ENCODE measurements at regions not wholly inside any gene's neighbourhood (a gene's known extent, or its start where the extent isn't known, plus 50 kb on each side); places are given as distances from the start of the nearest gene placed in this dataset.

DNA sequence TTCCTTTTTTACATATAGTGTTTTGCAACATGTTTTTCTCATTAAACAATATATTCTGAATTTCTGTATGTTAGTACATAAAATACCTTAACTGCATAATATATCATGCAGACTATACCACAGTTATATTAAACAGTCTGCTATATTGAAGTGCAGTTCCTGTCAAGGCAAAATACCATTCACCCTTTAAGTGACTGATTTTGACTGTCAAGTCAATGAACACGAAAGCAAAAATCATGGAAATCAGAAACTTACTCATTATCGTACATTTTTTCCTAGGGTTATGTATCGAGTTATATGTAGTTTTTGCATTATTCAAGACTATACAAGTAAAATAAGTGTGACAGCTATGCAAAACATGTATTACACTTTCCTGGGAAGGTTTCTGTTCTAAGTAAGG lies 361.6 kb upstream of the MAP2 start:
- ATAC-seq (ENCODE audit: low read depth) (no peak), DNase-seq (no peak)
- H3K27ac Mint-ChIP-seq = no peak overlapping the region
- no peaks in the 10 kb centered on the region for H3K27me3 Mint-ChIP-seq
- H3K4me3 Mint-ChIP-seq = no peak overlapping the region
- POLR2A ChIA-PET = no interaction called here
- TF ChIP-seq, protein P1, sequence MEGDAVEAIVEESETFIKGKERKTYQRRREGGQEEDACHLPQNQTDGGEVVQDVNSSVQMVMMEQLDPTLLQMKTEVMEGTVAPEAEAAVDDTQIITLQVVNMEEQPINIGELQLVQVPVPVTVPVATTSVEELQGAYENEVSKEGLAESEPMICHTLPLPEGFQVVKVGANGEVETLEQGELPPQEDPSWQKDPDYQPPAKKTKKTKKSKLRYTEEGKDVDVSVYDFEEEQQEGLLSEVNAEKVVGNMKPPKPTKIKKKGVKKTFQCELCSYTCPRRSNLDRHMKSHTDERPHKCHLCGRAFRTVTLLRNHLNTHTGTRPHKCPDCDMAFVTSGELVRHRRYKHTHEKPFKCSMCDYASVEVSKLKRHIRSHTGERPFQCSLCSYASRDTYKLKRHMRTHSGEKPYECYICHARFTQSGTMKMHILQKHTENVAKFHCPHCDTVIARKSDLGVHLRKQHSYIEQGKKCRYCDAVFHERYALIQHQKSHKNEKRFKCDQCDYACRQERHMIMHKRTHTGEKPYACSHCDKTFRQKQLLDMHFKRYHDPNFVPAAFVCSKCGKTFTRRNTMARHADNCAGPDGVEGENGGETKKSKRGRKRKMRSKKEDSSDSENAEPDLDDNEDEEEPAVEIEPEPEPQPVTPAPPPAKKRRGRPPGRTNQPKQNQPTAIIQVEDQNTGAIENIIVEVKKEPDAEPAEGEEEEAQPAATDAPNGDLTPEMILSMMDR (IDR thresholded peaks at IDR 0.05) = no peak
- TF ChIP-seq EZH2 (IDR thresholded peaks at IDR 0.05; ENCODE audit: borderline replicate concordance, insufficient read depth, low read depth, low read length, poor library complexity, severe bottlenecking) = no peak
- Histone ChIP-seq H3K36me3 (replicated peaks in 1 of 2; ENCODE audit: control extremely low read depth in 1 of 2, control insufficient read depth in 1 of 2, extremely low read depth in 1 of 2, insufficient read depth in 2 of 2, low read length in 1 of 2) (no peaks in the 10 kb centered on the region), H3K9ac (ENCODE audit: low read length) (no peak overlapping the region), H3K4me2 (replicated peaks; ENCODE audit: low read depth, low read length, poor library complexity, severe bottlenecking) (no peak overlapping the region), H3K79me2 (ENCODE audit: control insufficient read depth, insufficient read depth, low read length) (no peaks in the 10 kb centered on the region), H3K27me3 (replicated peaks in 1 of 4; ENCODE audit: control extremely low read depth in 1 of 4, control insufficient read depth in 3 of 4, insufficient read depth in 4 of 4, low read length in 3 of 4) (no peaks in the 10 kb centered on the region), H2AFZ (ENCODE audit: insufficient read depth, low read depth, low read length, poor library complexity, severe bottlenecking) (no peak overlapping the region), H3K27ac (ENCODE audit: low read length in 2 of 2) (no peak overlapping the region), H3K4me3 (ENCODE audit: control extremely low read depth in 1 of 5, extremely low read depth in 1 of 5, insufficient read depth in 1 of 5, low read depth in 2 of 5, low read length in 4 of 5) (no peak overlapping the region), H3K4me1 (ENCODE audit: control insufficient read depth in 2 of 2, insufficient read depth in 2 of 2, low read length in 2 of 2) (no peaks in the 10 kb centered on the region), H3K9me3 (ENCODE audit: control extremely low read depth in 1 of 3, control insufficient read depth in 2 of 3, insufficient read depth in 1 of 3, low read length in 2 of 3) (peaks cover 0 to 4% (median 0%) of the 10 kb centered on the region in 3 donors), H4K20me1 (ENCODE audit: control insufficient read depth, insufficient read depth, low read length, poor library complexity, severe bottlenecking) (no peaks in the 10 kb centered on the region)
- no CpG with 5 or more reads among the region's 3 CpGs for WGBS (ENCODE audit: insufficient coverage)
- H3K9me3 Mint-ChIP-seq (ENCODE audit: insufficient read depth) = no peaks in the 10 kb centered on the region
- CTCF ChIA-PET = no interaction called here
- intact Hi-C loops (cut with micrococcal nuclease) = no loop called here
- H3K4me1 Mint-ChIP-seq = no peaks in the 10 kb centered on the region

DNA sequence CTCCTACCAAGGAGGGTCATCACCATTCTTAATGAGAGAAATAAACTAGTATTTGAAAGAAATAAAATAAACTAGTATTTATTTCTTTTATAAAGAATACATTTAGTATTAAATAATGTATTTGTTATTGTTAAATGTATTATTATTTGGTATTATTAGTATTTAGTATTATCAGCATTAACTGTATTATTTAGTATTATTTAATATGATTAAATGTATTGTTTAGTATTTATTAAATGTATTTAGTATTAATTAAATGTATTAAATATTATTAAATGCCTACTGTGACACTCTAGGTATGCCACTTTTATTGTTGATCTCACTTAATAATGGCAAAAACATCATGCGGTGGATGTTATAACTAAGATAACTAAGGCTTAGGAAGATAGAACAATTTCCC lies 353.6 kb upstream of the MAP2 start:
- no peaks in the 10 kb centered on the region for H4K20me1 ChIP-seq (ENCODE audit: control insufficient read depth, insufficient read depth, low read length, poor library complexity, severe bottlenecking)
- H3K4me1 ChIP-seq (ENCODE audit: control insufficient read depth in 2 of 2, insufficient read depth in 2 of 2, low read length in 2 of 2) = no peaks in the 10 kb centered on the region
- no peak overlapping the region for H3K9ac ChIP-seq (ENCODE audit: low read length)
- H3K27me3 ChIP-seq (replicated peaks in 1 of 4; ENCODE audit: control extremely low read depth in 1 of 4, control insufficient read depth in 3 of 4, insufficient read depth in 4 of 4, low read length in 3 of 4) = no peaks in the 10 kb centered on the region
- intact Hi-C loops (cut with micrococcal nuclease) = no loop called here
- ChIA-PET CTCF (no interaction called here), POLR2A (no interaction called here)
- Mint-ChIP-seq H3K27me3 (no peaks in the 10 kb centered on the region), H3K27ac (no peak overlapping the region), H3K4me1 (no peaks in the 10 kb centered on the region), H3K4me3 (no peak overlapping the region), H3K9me3 (ENCODE audit: insufficient read depth) (no peaks in the 10 kb centered on the region)
- TF ChIP-seq EZH2 (IDR thresholded peaks at IDR 0.05; ENCODE audit: borderline replicate concordance, insufficient read depth, low read depth, low read length, poor library complexity, severe bottlenecking) = no peak
- TF ChIP-seq, protein P1 (IDR thresholded peaks at IDR 0.05) = no peak
- no peak overlapping the region for H3K27ac ChIP-seq (ENCODE audit: low read length in 2 of 2)
- DNase-seq = no peak
- H2AFZ ChIP-seq (ENCODE audit: insufficient read depth, low read depth, low read length, poor library complexity, severe bottlenecking) = no peak overlapping the region
- no peaks in the 10 kb centered on the region for H3K79me2 ChIP-seq (ENCODE audit: control insufficient read depth, insufficient read depth, low read length)
- no peak for ATAC-seq (ENCODE audit: low read depth)
- no CpG with 5 or more reads among the region's 1 CpG for WGBS (ENCODE audit: insufficient coverage)
- H3K4me3 ChIP-seq (ENCODE audit: control extremely low read depth in 1 of 5, extremely low read depth in 1 of 5, insufficient read depth in 1 of 5, low read depth in 2 of 5, low read length in 4 of 5) = no peak overlapping the region
- H3K36me3 ChIP-seq (replicated peaks in 1 of 2; ENCODE audit: control extremely low read depth in 1 of 2, control insufficient read depth in 1 of 2, extremely low read depth in 1 of 2, insufficient read depth in 2 of 2, low read length in 1 of 2) = no peaks in the 10 kb centered on the region
- H3K4me2 ChIP-seq (replicated peaks; ENCODE audit: low read depth, low read length, poor library complexity, severe bottlenecking) = no peak overlapping the region
- peaks cover 0 to 8% (median 0%) of the 10 kb centered on the region in 3 donors for H3K9me3 ChIP-seq (ENCODE audit: control extremely low read depth in 1 of 3, control insufficient read depth in 2 of 3, insufficient read depth in 1 of 3, low read length in 2 of 3)
